ENCODE measurements at regions not wholly inside any gene's neighbourhood (a gene's known extent, or its start where the extent isn't known, plus 50 kb on each side); places are given as distances from the start of the nearest gene placed in this dataset.

GRCh38 chr2:238747114-238747513, 100.8 kb upstream of the TWIST2 start:
- Mint-ChIP-seq H3K9me3 (no peaks in the 10 kb centered on the region), H3K36me3 (ENCODE audit: low read depth) (no peaks in the 10 kb centered on the region), H3K27ac (no peak overlapping the region), H3K4me3 (no peak overlapping the region), H3K27me3 (ENCODE audit: low read depth) (no peaks in the 10 kb centered on the region), H3K4me1 (ENCODE audit: low read depth) (no peaks in the 10 kb centered on the region)
- no peak for DNase-seq (ENCODE audit: low spot score)

- Mint-ChIP-seq H3K4me3 (no peak overlapping the region), H3K4me1 (ENCODE audit: low read depth) (no peaks in the 10 kb centered on the region), H3K27me3 (ENCODE audit: low read depth) (no peaks in the 10 kb centered on the region), H3K9me3 (no peaks in the 10 kb centered on the region), H3K27ac (no peak overlapping the region), H3K36me3 (ENCODE audit: low read depth) (no peaks in the 10 kb centered on the region)
- no peak for DNase-seq (ENCODE audit: low spot score)
These were observed 100.3 kb upstream of the TWIST2 start for GRCh38 chr2:238747557-238747956.

GRCh38 chr2:238750212-238750904, 97.5 kb upstream of the TWIST2 start:
- Mint-ChIP-seq H3K4me3 (no peak overlapping the region), H3K36me3 (ENCODE audit: low read depth) (no peaks in the 10 kb centered on the region), H3K4me1 (ENCODE audit: low read depth) (no peaks in the 10 kb centered on the region), H3K9me3 (no peaks in the 10 kb centered on the region), H3K27me3 (ENCODE audit: low read depth) (no peaks in the 10 kb centered on the region), H3K27ac (no peak overlapping the region)
- no peak for DNase-seq (ENCODE audit: low spot score)

- no peaks in the 10 kb centered on the region for H3K27me3 Mint-ChIP-seq (ENCODE audit: low read depth)
- no peaks in the 10 kb centered on the region for H3K9me3 Mint-ChIP-seq
- DNase-seq (ENCODE audit: low spot score), result no peak
- H3K4me3 Mint-ChIP-seq, result no peak overlapping the region
- no peaks in the 10 kb centered on the region for H3K36me3 Mint-ChIP-seq (ENCODE audit: low read depth)
- H3K27ac Mint-ChIP-seq, result no peak overlapping the region
- no peaks in the 10 kb centered on the region for H3K4me1 Mint-ChIP-seq (ENCODE audit: low read depth)
These were observed 93.6 kb upstream of the TWIST2 start for GRCh38 chr2:238754259-238754658.

GRCh38 chr2:238761868-238762267, 86.0 kb upstream of the TWIST2 start:
- DNase-seq (ENCODE audit: low spot score), result no peak
- Mint-ChIP-seq H3K27me3 (ENCODE audit: low read depth) (no peaks in the 10 kb centered on the region), H3K4me1 (ENCODE audit: low read depth) (no peaks in the 10 kb centered on the region), H3K9me3 (no peaks in the 10 kb centered on the region), H3K36me3 (ENCODE audit: low read depth) (no peaks in the 10 kb centered on the region), H3K27ac (no peak overlapping the region), H3K4me3 (no peak overlapping the region)

- H3K36me3 Mint-ChIP-seq (ENCODE audit: low read depth), result no peaks in the 10 kb centered on the region
- no peak overlapping the region for H3K4me3 Mint-ChIP-seq
- DNase-seq (ENCODE audit: low spot score), result no peak
- no peaks in the 10 kb centered on the region for H3K4me1 Mint-ChIP-seq (ENCODE audit: low read depth)
- H3K9me3 Mint-ChIP-seq, result no peaks in the 10 kb centered on the region
- H3K27me3 Mint-ChIP-seq (ENCODE audit: low read depth), result no peaks in the 10 kb centered on the region
- H3K27ac Mint-ChIP-seq, result no peak overlapping the region
These were observed 84.4 kb upstream of the TWIST2 start for GRCh38 chr2:238763471-238763995.

GRCh38 chr2:238765590-238765989, 82.3 kb upstream of the TWIST2 start:
- Mint-ChIP-seq H3K27me3 (ENCODE audit: low read depth) (peaks cover 3% of the 10 kb centered on the region), H3K27ac (no peak overlapping the region), H3K36me3 (ENCODE audit: low read depth) (no peaks in the 10 kb centered on the region), H3K4me3 (no peak overlapping the region), H3K9me3 (no peaks in the 10 kb centered on the region), H3K4me1 (ENCODE audit: low read depth) (no peaks in the 10 kb centered on the region)
- no peak for DNase-seq (ENCODE audit: low spot score)

- Mint-ChIP-seq H3K27ac (no peak overlapping the region), H3K4me1 (ENCODE audit: low read depth) (no peaks in the 10 kb centered on the region), H3K36me3 (ENCODE audit: low read depth) (no peaks in the 10 kb centered on the region), H3K27me3 (ENCODE audit: low read depth) (peaks cover 3% of the 10 kb centered on the region), H3K4me3 (no peak overlapping the region), H3K9me3 (no peaks in the 10 kb centered on the region)
- DNase-seq (ENCODE audit: low spot score), result no peak
These were observed 76.7 kb upstream of the TWIST2 start for GRCh38 chr2:238771218-238771617.

- Mint-ChIP-seq H3K27me3 (ENCODE audit: low read depth) (peaks cover 3% of the 10 kb centered on the region), H3K36me3 (ENCODE audit: low read depth) (no peaks in the 10 kb centered on the region), H3K9me3 (no peaks in the 10 kb centered on the region), H3K4me3 (no peak overlapping the region), H3K4me1 (ENCODE audit: low read depth) (no peaks in the 10 kb centered on the region), H3K27ac (no peak overlapping the region)
- DNase-seq (ENCODE audit: low spot score), result no peak
These were observed 76.2 kb upstream of the TWIST2 start for GRCh38 chr2:238771639-238772038.

- no peak for DNase-seq (ENCODE audit: low spot score)
- no peak overlapping the region for H3K27ac Mint-ChIP-seq
- H3K9me3 Mint-ChIP-seq, result no peaks in the 10 kb centered on the region
- no peaks in the 10 kb centered on the region for H3K4me1 Mint-ChIP-seq (ENCODE audit: low read depth)
- no peaks in the 10 kb centered on the region for H3K36me3 Mint-ChIP-seq (ENCODE audit: low read depth)
- no peak overlapping the region for H3K4me3 Mint-ChIP-seq
- peaks cover 3% of the 10 kb centered on the region for H3K27me3 Mint-ChIP-seq (ENCODE audit: low read depth)
These were observed 75.1 kb upstream of the TWIST2 start for GRCh38 chr2:238772635-238773297.

GRCh38 chr2:238773472-238773871, 74.4 kb upstream of the TWIST2 start:
- no peak overlapping the region for H3K4me3 Mint-ChIP-seq
- DNase-seq (ENCODE audit: low spot score), result no peak

GRCh38 chr2:238774071-238774470, 73.8 kb upstream of the TWIST2 start:
- peaks cover 3% of the 10 kb centered on the region for H3K27me3 Mint-ChIP-seq (ENCODE audit: low read depth)
- H3K27ac Mint-ChIP-seq, result no peak overlapping the region
- no peaks in the 10 kb centered on the region for H3K9me3 Mint-ChIP-seq
- no peaks in the 10 kb centered on the region for H3K4me1 Mint-ChIP-seq (ENCODE audit: low read depth)
- no peak for DNase-seq (ENCODE audit: low spot score)
- no peaks in the 10 kb centered on the region for H3K36me3 Mint-ChIP-seq (ENCODE audit: low read depth)
- no peak overlapping the region for H3K4me3 Mint-ChIP-seq

More at GRCh38 chr2:238773472-238773871, 74.4 kb upstream of the TWIST2 start:
- Mint-ChIP-seq H3K27me3 (ENCODE audit: low read depth) (peaks cover 3% of the 10 kb centered on the region), H3K27ac (no peak overlapping the region), H3K9me3 (no peaks in the 10 kb centered on the region), H3K36me3 (ENCODE audit: low read depth) (no peaks in the 10 kb centered on the region), H3K4me1 (ENCODE audit: low read depth) (no peaks in the 10 kb centered on the region)

- Mint-ChIP-seq H3K4me1 (ENCODE audit: low read depth) (no peaks in the 10 kb centered on the region), H3K27ac (no peak overlapping the region), H3K36me3 (ENCODE audit: low read depth) (no peaks in the 10 kb centered on the region), H3K9me3 (no peaks in the 10 kb centered on the region), H3K27me3 (ENCODE audit: low read depth) (peaks cover 3% of the 10 kb centered on the region), H3K4me3 (no peak overlapping the region)
- no peak for DNase-seq (ENCODE audit: low spot score)
These were observed 72.8 kb upstream of the TWIST2 start for GRCh38 chr2:238774980-238775509.

- H3K9me3 Mint-ChIP-seq, result no peaks in the 10 kb centered on the region
- DNase-seq (ENCODE audit: low spot score), result no peak
- H3K36me3 Mint-ChIP-seq (ENCODE audit: low read depth), result no peaks in the 10 kb centered on the region
- no peaks in the 10 kb centered on the region for H3K4me1 Mint-ChIP-seq (ENCODE audit: low read depth)
- no peak overlapping the region for H3K27ac Mint-ChIP-seq
- H3K27me3 Mint-ChIP-seq (ENCODE audit: low read depth), result no peaks in the 10 kb centered on the region
- H3K4me3 Mint-ChIP-seq, result no peak overlapping the region
These were observed 72.3 kb upstream of the TWIST2 start for GRCh38 chr2:238775591-238775990.
